Activated CD4-positive, alpha-beta T cell treated with anti-CD3 and anti-CD28 coated beads, Interleukin-2, Interleukin-6, amounts not matched to agents 100 ng/mL and 50 ng/mL, durations not matched to agents 16 hours and 8 hours (primary cell): ENCODE measurements at regions not wholly inside any gene's neighbourhood (a gene's known extent, or its start where the extent isn't known, plus 50 kb on each side); places are given as distances from the start of the nearest gene placed in this dataset.

Experiments
- DNase-seq: peaks from one replicate; pipeline ENCODE4 v3.0.0-alpha.2; 2020

DNA sequence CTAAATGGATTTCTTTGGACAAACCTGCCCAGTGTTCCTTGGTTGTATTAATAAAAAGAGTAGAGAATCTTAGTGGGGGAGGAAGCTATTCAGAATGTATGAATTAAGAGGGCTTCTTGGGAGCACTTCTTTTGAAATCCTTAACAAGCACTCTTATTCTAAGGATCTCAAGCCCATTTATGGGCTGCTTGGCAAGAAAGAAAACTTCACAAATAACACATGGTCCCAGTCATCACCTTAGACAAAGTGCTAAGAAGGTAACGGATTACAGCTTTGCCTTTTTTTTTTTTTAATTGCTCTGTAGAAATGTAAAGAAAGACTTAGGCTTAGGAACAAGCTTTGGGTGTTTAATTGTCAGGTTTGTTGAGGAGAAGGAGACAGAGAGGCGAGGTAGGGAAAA is 76.6 kb upstream of the IPO9 start:
- DNase-seq: no peak

- no peak for DNase-seq
Observed at GRCh38 chr1:201753492-201753891, 75.5 kb upstream of the IPO9 start.

DNA sequence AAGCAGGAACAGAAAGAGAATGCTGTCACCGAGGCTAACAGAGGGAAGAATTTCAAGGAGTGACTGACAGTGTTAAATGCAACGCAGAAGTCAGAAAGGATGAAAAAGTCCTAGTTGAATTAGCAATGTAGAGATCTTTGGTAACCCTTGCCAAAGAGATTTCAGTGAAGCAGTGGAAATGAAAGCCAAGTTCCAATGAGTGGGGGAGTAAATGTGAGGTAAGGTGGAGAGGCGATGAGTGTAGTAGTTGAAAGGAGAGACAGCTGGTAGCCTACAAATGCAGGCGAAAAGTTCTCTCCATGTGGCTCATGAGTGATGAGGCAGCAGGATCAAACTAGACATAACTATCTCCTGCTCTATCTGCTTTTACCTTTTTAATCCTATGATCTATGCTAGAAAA is 74.6 kb upstream of the IPO9 start:
- no peak for DNase-seq

GRCh38 chr1:201755200-201755599 is 73.8 kb upstream of the IPO9 start:
- DNase-seq: no peak

GRCh38 chr1:201756406-201756805 is 72.6 kb upstream of the IPO9 start:
- no peak for DNase-seq

DNA sequence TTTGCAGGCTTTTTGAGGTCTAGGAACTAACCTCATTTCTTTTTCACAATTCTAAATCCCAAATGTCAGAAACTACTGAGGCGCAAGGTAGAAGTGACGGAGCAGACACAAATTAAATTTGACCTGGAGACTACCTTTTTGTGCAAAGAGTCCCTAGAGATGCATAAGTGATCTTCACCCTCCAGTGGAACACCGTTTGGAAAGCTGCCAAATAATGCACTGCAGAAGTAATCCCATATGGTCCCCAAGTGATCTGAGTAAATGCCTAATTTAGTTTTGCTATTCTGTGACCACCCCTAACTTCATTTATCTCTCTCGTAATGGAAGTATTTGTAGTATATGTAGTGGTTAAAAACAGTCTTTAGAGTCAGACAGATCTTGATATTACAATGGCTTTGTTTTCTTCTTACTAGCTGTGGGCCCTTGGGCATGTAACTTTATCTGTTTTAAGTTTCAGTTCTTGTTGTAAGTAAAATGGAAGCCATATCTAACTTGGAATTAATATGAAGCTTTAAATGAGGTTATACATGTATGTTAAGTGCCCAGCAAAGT is 70.4 kb upstream of the IPO9 start:
- no peak for DNase-seq

DNA sequence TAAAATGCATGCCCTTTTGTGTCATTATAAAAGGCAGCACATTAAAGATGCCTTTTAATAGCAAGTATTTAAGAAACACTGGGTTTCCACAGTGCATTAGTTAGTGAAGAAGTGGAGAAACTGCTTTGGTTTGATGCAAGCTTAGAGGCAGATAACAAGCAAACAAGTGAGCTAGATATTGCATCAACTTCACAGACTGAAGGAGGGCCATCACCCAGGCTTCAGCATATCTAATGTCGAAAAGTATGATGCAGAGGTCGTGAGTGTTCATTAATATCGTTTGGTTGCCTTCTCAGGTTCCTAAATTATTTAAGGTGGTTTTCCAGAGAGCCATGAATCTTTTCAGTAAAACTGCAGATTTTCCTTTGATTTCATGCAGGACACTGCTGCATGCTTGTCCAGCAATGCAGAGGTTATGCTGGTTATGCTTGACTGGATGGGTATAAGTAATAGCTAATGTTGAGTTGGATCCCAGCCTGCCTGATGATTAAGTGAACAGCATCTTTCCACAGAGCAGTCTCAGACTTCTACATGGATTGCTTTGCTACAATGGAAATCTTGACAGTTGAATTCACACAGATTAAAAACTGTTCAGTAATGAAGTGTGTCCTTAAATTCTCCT is 69.7 kb upstream of the IPO9 start:
- DNase-seq: no peak

DNA sequence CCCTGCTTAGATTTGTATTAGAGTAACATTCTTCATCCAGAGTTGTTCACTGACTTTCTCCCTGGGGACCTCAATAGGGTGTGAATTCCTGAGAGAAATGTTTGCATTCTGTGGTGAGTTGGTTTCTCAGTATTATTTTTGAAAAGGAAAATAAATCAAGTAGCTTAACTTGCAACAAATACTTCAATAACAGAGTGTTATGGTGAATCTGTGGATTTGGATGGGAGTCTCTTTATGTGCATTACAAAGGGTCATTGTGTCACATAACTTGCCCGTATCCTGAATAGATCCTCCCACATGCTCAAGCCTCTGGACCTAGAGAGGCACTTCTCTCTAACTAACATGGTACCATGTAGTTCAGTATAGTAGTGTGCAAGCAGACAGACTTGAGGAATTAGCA is 68.4 kb upstream of the IPO9 start:
- no peak for DNase-seq

GRCh38 chr1:201761178-201761577 is 67.8 kb upstream of the IPO9 start:
- DNase-seq: no peak

DNA sequence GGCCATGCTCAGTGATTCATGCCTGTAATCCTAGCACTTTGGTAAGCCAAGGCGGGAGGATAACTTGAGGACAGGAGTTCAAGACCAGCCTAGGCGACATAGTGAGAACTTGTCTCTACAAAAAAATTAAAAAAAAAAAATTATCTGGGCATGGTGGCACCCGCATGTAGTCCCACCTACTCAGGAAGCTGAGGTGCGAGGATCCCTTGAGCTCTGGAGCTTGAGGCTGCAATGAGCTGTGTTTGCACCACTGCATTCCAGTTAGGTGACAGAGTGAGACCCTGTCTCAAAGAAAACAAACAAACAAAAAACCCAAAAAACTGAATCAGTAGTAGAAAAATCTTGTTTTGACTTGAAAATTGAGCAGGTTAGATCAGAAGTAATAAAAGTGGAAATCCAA is 67.1 kb upstream of the IPO9 start:
- DNase-seq: no peak

GRCh38 chr1:201762381-201762780 is 66.6 kb upstream of the IPO9 start:
- no peak for DNase-seq

DNA sequence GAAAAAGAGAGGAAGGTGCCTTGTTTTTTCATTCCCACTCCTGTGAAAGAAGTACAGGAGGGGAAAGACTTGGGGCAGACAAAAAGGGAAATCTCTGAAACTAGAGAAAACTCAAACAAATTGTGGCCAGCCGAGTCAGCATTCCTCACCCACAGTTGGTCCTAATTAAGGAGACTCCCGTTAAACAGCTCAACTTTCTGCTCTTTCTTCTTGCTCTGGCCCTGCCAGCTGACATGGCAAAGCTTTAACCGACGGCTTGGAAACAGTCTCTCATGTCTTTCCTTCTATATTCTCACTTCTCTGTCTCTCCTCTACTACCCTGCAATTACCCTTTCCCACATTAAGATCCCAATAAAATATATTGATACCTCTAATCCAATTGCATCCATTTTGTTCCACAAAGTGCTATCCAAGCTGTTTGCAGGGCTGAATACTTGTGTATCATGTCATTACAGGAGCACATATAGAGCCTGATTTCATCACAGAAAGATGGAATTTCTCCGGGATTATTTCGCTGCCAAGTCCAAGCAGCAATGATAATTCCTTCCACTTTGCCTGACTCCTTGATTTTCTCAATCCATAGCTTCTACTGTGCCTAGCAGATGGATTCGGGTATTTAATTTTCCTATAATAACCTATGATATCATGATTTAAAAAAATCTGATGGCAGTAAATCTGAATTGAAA is 65.4 kb upstream of the IPO9 start:
- no peak for DNase-seq

DNA sequence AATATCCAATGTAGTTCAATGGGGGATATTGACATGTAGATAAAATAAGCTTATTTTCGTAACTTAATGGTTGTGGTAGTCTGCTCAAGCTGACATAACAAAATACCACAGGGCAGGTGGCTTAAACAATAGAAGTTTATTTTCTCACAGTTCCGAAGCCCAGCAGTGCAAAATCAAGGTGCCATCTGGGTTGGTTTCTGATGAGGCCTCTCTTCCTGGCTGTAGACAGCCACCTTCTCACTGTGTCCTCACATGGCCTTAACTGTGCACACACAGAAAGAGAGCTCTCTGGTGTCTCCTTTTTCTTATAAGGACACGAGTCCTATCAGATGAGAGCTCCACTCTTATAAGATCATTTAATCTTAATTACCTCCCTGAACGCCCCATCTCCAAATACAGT is 64.8 kb upstream of the IPO9 start:
- no peak for DNase-seq

GRCh38 chr1:201764579-201764978 is 64.4 kb upstream of the IPO9 start:
- DNase-seq: no peak

GRCh38 chr1:201766131-201766866 is 62.7 kb upstream of the IPO9 start:
- DNase-seq: no peak

DNA sequence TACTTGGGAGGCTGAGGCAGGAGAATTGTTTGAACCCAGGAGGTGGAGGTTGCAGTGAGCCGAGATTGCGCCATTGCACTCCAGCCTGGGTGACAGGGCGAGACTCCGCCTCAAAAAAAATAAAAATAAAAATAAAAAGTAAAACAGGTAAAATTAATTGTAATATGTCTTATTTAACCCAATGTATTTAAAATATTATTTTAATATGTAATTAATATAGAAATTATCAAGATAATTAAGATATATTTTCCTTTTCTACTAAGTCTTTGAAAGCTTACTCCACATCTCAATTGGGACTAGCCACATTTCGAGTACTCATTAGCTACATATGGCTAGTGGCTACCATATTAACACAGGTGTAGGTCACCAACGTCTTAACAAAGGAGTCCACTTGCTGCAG is 61.6 kb upstream of the IPO9 start:
- no peak for DNase-seq

DNA sequence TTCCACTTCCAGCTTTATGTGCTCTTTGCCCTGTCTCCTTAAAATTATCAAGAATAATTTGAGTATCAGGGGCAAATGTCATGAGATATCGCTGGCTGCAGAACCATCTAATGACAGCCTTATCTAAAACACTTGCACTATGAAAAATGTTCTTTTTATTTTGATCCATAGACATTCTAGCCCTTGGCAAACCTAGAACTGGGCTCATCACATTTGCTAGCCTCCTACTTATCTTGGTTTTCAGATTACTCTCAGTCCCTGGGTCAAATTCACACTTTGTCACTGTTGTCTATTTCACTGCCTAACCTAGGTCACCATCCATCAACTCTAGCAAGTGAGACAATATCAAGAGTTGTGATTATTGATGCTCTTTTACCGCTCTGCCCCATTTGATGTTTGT is 59.9 kb upstream of the IPO9 start:
- DNase-seq: no peak

DNA sequence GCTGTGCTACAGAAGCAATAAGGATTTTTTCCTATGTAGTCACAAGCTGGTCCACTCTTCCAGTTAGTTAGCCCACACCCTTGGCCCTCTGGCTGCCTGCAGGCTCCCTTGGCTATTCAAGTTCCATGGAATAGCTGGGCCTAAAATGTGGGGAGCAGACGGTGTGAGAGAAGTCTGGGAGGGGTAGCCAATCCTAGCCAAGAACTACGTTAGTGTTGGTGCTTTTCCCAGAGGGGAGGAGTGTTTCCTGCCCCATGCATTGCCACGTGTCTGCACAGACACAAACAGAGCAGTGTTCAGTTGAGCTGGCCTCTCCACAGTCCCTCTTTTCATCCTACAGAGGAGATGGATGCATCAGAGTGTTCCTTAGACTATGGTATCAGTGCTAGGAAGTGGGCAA is 59.0 kb upstream of the IPO9 start:
- DNase-seq: no peak

DNA sequence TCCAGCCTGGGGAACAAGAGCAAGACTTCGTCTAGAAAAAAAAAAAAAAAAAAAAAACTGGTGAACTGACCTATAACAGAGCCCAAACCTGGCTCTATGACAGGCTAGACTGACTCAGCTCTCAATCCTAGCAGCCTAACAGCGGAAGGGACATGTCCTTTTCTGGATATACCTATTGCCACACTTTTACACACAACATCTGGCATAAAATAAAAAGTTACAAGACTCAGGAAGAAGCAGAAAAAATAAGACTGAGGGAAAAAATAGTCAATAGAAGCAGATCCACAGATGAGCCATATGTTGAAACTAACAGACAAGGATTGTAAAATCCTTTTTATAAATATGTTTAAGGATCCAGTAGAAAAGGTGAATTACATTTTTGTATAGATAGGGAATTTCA is 57.5 kb upstream of the IPO9 start:
- DNase-seq: no peak

GRCh38 chr1:201772178-201772577 is 56.8 kb upstream of the IPO9 start:
- DNase-seq: no peak

- no peak for DNase-seq
Observed at GRCh38 chr1:201773764-201774163, 55.2 kb upstream of the IPO9 start.

DNA sequence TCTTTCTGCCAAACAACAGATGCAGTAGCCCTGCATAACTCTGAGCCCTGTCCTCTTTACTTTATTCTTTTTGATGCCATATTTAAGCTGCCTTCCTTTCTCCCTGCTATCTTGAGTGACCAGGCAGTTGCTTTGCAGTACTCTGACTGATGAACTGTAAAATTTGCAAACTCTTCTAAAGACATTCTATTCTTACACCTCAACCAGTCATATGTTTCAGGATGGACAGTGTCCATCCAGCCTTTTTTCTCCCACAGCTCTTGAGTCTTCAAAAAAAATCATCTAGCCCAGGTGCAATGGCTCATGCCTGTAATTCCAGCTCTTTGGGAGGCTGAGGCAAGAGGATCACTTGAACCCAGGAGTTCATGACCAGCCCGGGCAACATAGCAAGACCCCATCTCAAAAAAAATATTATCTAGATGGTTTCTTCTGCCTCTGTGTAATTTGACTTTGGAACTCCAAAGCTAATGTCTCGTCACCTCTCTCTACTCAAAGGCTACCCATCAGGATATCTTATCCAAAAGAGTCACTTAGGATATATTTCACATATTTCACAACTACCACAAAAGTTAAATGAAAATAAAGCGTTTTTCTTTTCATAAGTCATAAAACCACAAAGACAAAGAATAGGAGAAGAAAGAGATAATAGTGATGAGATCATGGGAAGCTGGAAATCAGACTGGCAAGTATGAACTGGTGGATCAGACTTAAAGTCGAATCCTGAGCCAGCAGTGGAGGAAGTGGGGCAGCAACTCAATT is 54.6 kb upstream of the IPO9 start:
- no peak for DNase-seq

- DNase-seq: no peak
Observed at GRCh38 chr1:201774983-201775344, 54.0 kb upstream of the IPO9 start.

DNA sequence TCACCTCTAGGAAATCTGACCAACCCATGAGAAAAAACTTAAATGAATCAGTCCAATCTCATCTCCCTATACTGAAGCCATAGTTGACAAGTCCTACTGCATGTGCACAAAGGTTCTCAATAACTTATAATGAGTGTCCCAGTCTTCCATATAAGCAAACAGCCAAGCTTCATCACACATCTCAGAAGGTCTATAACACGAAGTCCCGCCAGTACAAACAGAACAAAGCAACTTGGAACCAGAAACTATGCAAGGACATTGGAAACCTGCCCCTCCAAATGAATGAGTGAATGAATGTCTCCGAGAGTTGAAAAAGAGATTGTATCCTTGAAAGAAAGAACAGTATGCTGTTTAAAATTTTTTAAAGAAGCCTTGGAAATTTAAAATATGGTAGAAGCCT is 53.6 kb upstream of the IPO9 start:
- DNase-seq: no peak
